OCI-LY3 (cell line): ENCODE measurements at regions not wholly inside any gene's neighbourhood (a gene's known extent, or its start where the extent isn't known, plus 50 kb on each side); places are given as distances from the start of the nearest gene placed in this dataset.

Source experiments
- EZH2phosphoT487 ChIP-seq: fragments of 200-600 bp; shearing (Covaris generic); IDR thresholded peaks from 2 replicates; pipeline ENCODE4 v1.6.1; 2018; ENCODE audit warnings: antibody characterized with exemption, mixed run types, low read depth
- TF ChIP-seq, protein P1 (sequence below): fragments of 200-600, 300-600 bp; sonication (generic); IDR thresholded peaks from 2 replicates; pipeline ENCODE4 v1.5.1; 2014; ENCODE audit warnings: antibody characterized with exemption, low read length, low read depth

DNA sequence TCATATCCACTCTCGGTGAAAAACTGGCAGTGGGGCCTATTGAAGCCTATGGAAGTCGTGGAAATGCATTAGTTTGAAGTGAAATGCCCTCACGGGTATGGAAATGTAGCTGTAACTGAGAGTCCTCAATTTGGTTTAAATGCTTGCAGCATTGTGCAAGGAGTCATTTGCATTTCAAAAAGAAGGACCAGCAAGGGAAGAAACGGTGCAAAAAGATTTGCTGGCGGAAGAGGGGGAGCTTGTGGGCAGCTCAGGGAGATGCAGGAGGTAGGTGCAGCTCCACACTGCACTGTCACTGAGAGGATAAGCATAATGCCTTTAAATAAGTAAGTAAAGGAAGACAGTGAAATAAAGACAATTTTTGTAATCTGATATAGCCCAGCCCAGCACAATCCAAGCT is 400.4 kb upstream of the DIPK2B start:
- TF ChIP-seq, protein P1, sequence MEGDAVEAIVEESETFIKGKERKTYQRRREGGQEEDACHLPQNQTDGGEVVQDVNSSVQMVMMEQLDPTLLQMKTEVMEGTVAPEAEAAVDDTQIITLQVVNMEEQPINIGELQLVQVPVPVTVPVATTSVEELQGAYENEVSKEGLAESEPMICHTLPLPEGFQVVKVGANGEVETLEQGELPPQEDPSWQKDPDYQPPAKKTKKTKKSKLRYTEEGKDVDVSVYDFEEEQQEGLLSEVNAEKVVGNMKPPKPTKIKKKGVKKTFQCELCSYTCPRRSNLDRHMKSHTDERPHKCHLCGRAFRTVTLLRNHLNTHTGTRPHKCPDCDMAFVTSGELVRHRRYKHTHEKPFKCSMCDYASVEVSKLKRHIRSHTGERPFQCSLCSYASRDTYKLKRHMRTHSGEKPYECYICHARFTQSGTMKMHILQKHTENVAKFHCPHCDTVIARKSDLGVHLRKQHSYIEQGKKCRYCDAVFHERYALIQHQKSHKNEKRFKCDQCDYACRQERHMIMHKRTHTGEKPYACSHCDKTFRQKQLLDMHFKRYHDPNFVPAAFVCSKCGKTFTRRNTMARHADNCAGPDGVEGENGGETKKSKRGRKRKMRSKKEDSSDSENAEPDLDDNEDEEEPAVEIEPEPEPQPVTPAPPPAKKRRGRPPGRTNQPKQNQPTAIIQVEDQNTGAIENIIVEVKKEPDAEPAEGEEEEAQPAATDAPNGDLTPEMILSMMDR, result no peak
- no peak for TF ChIP-seq EZH2phosphoT487
